Liver (tissue), 3 donors: ENCODE measurements at regions not wholly inside any gene's neighbourhood (a gene's known extent, or its start where the extent isn't known, plus 50 kb on each side); places are given as distances from the start of the nearest gene placed in this dataset.

Experiments used
- FOXA2 ChIP-seq: IDR thresholded peaks from 2 replicates; pipeline ENCODE4 v1.6.1; 2016; ENCODE audit warnings: antibody characterized with exemption
- GABPA ChIP-seq, 2 donors: IDR thresholded peaks in 1 of 2; conservative IDR thresholded peaks in 1 of 2; 2 replicates each; pipeline ENCODE4 v1.6.1; 2016; ENCODE audit warnings: antibody characterized with exemption in 2 of 2, mild to moderate bottlenecking in 1 of 2, moderate library complexity in 1 of 2
- JUND ChIP-seq, 2 donors: IDR thresholded peaks; 2 replicates each; pipeline ENCODE4 v1.6.1; 2016; ENCODE audit warnings: antibody characterized with exemption in 2 of 2
- RAD21 ChIP-seq, 2 donors: IDR thresholded peaks; 2 replicates each; pipeline ENCODE4 v1.6.1; 2016; ENCODE audit warnings: antibody characterized with exemption in 2 of 2, mild to moderate bottlenecking in 2 of 2
- RXRA ChIP-seq, 2 donors: IDR thresholded peaks; 2 replicates each; pipeline ENCODE4 v1.6.1; 2017 to 2018; ENCODE audit warnings: antibody characterized with exemption in 2 of 2, mild to moderate bottlenecking in 1 of 2
- TAF1 ChIP-seq: conservative IDR thresholded peaks from 2 replicates; pipeline ENCODE4 v1.6.1; 2016; ENCODE audit warnings: antibody characterized with exemption, mild to moderate bottlenecking
- YY1 ChIP-seq: IDR thresholded peaks from 2 replicates; pipeline ENCODE4 v1.6.1; 2016; ENCODE audit warnings: antibody characterized with exemption, mild to moderate bottlenecking
- TF ChIP-seq, protein P1 (sequence below): fragments of 150-350 bp; IDR thresholded peaks from 2 replicates; pipeline ENCODE4 v1.5.1; 2017; ENCODE audit warnings: improper control_type of control experiment, low read depth, low read length; ENCODE audit not compliant: missing input control
- TF ChIP-seq, protein P2 (sequence below): IDR thresholded peaks from 2 replicates; pipeline ENCODE4 v1.6.1; 2016; ENCODE audit warnings: antibody characterized with exemption, mild to moderate bottlenecking
- TF ChIP-seq, protein P3 (sequence below): IDR thresholded peaks from 2 replicates; pipeline ENCODE4 v1.6.1; 2016; ENCODE audit warnings: antibody characterized with exemption
- donor health status: healthy.
- donor health status: healthy.

DNA sequence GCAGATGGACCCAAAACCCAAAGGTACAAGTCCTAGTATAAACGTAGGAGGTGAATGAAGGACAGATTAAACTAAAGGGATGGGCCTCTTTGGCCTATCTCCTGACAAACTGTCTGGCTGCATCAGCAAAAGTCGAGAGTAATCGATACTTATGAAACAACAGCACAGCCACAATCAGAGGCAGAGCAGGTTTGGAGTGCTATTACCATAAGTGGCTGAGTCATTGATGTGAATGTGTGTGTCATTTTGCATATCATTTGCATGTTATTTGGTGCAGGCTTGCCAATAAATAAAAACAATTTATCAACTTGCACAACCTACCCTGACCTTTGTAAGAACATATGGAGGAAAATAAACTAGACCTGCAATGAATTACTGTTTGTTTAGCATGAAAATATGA lies 283.1 kb downstream of the NUF2 start:
- no peak for TF ChIP-seq GABPA (IDR thresholded peaks at IDR 0.05 in 1 of 2, conservative IDR thresholded peaks at IDR 0.05 in 1 of 2)
- TF ChIP-seq, protein P1, sequence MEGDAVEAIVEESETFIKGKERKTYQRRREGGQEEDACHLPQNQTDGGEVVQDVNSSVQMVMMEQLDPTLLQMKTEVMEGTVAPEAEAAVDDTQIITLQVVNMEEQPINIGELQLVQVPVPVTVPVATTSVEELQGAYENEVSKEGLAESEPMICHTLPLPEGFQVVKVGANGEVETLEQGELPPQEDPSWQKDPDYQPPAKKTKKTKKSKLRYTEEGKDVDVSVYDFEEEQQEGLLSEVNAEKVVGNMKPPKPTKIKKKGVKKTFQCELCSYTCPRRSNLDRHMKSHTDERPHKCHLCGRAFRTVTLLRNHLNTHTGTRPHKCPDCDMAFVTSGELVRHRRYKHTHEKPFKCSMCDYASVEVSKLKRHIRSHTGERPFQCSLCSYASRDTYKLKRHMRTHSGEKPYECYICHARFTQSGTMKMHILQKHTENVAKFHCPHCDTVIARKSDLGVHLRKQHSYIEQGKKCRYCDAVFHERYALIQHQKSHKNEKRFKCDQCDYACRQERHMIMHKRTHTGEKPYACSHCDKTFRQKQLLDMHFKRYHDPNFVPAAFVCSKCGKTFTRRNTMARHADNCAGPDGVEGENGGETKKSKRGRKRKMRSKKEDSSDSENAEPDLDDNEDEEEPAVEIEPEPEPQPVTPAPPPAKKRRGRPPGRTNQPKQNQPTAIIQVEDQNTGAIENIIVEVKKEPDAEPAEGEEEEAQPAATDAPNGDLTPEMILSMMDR: no peak
- no peak for TF ChIP-seq TAF1
- TF ChIP-seq RAD21 (IDR thresholded peaks at IDR 0.05): no peak
- TF ChIP-seq, protein P2, sequence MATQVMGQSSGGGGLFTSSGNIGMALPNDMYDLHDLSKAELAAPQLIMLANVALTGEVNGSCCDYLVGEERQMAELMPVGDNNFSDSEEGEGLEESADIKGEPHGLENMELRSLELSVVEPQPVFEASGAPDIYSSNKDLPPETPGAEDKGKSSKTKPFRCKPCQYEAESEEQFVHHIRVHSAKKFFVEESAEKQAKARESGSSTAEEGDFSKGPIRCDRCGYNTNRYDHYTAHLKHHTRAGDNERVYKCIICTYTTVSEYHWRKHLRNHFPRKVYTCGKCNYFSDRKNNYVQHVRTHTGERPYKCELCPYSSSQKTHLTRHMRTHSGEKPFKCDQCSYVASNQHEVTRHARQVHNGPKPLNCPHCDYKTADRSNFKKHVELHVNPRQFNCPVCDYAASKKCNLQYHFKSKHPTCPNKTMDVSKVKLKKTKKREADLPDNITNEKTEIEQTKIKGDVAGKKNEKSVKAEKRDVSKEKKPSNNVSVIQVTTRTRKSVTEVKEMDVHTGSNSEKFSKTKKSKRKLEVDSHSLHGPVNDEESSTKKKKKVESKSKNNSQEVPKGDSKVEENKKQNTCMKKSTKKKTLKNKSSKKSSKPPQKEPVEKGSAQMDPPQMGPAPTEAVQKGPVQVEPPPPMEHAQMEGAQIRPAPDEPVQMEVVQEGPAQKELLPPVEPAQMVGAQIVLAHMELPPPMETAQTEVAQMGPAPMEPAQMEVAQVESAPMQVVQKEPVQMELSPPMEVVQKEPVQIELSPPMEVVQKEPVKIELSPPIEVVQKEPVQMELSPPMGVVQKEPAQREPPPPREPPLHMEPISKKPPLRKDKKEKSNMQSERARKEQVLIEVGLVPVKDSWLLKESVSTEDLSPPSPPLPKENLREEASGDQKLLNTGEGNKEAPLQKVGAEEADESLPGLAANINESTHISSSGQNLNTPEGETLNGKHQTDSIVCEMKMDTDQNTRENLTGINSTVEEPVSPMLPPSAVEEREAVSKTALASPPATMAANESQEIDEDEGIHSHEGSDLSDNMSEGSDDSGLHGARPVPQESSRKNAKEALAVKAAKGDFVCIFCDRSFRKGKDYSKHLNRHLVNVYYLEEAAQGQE: no peak
- no peak for TF ChIP-seq FOXA2
- TF ChIP-seq YY1: no peak
- TF ChIP-seq JUND (IDR thresholded peaks at IDR 0.05): no peak
- TF ChIP-seq, protein P3, sequence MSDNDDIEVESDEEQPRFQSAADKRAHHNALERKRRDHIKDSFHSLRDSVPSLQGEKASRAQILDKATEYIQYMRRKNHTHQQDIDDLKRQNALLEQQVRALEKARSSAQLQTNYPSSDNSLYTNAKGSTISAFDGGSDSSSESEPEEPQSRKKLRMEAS: no peak
- no peak for TF ChIP-seq RXRA (IDR thresholded peaks at IDR 0.05)
